Activated T-helper 2 cell treated with anti-CD3 and anti-CD28 coated beads, Interferon-gamma antibody, Interleukin-2, Interleukin-4, amounts not matched to agents 10 μg/mL and 5 μg/mL and 100 μg/mL, durations not matched to agents 14 hours and 24 hours and 36 hours (primary cell): ENCODE measurements at regions not wholly inside any gene's neighbourhood (a gene's known extent, or its start where the extent isn't known, plus 50 kb on each side); places are given as distances from the start of the nearest gene placed in this dataset.
"Not testable (repeated sequence)": the region's sequence is repeated elsewhere in the genome, so short reads cannot be mapped to it uniquely, and the experiment has no call there.

Experiments
- DNase-seq: peaks from one replicate; pipeline ENCODE4 v3.0.0; 2021; ENCODE audit warnings: low spot score
- H3K27ac Mint-ChIP-seq: one replicate; pipeline ENCODE4 v1.8.0; 2021; ENCODE audit warnings: mixed read lengths
- H3K27me3 Mint-ChIP-seq: one replicate; pipeline ENCODE4 v1.8.0; 2021; ENCODE audit warnings: low read depth, mixed read lengths
- H3K36me3 Mint-ChIP-seq: one replicate; pipeline ENCODE4 v1.8.0; 2021; ENCODE audit warnings: low read depth, mixed read lengths
- H3K4me1 Mint-ChIP-seq: one replicate; pipeline ENCODE4 v1.8.0; 2021; ENCODE audit warnings: low read depth, mixed read lengths
- H3K4me3 Mint-ChIP-seq: one replicate; pipeline ENCODE4 v1.8.0; 2021; ENCODE audit warnings: low read depth, mild to moderate bottlenecking, moderate library complexity, mixed read lengths
- H3K9me3 Mint-ChIP-seq: one replicate; pipeline ENCODE4 v1.8.0; 2021; ENCODE audit warnings: mixed read lengths
- intact Hi-C: fragments of 100-400 bp; cut with micrococcal nuclease; formaldehyde crosslinking; loops from one replicate; pipeline ENCODE4 v1.15.1; 2023

DNA sequence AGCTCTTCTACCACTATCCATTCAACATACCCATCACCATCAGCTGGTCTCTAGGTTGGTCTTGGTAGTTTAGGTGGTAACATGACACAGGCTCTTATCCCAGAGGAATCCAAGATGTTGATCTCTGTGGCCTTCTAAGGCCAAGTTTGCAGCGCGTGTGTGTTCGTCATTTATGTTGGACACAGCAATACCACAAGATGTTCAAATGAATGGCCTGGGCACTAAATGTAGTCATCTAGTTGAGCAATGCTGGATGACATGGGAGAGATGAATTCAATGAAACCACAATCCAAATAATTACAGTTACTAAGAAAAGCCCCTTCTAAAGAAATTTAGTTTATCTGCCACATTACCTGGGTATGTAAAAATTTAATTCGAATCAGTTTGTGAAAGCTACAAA lies 292.4 kb downstream of the MRPS30 start:
- no peaks in the 10 kb centered on the region for H3K36me3 Mint-ChIP-seq
- no peaks in the 10 kb centered on the region for H3K4me1 Mint-ChIP-seq

DNA sequence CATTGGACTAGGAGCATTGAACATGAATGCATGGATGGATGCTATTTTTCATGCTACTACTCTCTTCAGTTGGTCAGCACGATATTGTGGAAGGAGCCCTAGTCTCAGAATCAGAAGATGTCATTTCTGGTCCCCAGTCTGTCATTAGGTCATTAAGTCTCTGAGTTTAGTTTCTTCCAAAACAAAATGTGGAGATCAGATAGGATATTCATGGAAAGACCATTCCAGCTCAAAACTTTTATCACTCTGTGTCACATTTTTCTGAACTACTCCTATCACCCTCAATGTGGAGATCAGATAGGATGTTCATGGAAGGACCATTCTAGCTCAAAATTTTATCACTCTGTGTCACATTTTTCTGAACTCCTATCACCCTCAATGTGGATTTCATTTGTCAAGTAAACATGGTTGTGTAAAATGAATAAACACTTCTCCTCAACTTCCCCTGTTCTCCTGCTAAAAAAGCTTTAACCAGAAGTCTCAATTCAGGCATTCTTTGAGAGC lies 296.8 kb downstream of the MRPS30 start:
- no peak overlapping the region for H3K27ac Mint-ChIP-seq
- no peaks in the 10 kb centered on the region for H3K4me1 Mint-ChIP-seq
- H3K4me3 Mint-ChIP-seq: no peak overlapping the region
- peaks cover 38% of the 10 kb centered on the region for H3K9me3 Mint-ChIP-seq
- no peaks in the 10 kb centered on the region for H3K36me3 Mint-ChIP-seq
- intact Hi-C loops: no loop called here
- DNase-seq: no peak
- H3K27me3 Mint-ChIP-seq: no peaks in the 10 kb centered on the region

More for the DNA sequence above, 292.4 kb downstream of the MRPS30 start:
- Mint-ChIP-seq H3K27me3 (no peaks in the 10 kb centered on the region), H3K9me3 (peaks cover 33% of the 10 kb centered on the region), H3K4me3 (no peak overlapping the region), H3K27ac (no peak overlapping the region)
- no peak for DNase-seq
- intact Hi-C loops: no loop called here

DNA sequence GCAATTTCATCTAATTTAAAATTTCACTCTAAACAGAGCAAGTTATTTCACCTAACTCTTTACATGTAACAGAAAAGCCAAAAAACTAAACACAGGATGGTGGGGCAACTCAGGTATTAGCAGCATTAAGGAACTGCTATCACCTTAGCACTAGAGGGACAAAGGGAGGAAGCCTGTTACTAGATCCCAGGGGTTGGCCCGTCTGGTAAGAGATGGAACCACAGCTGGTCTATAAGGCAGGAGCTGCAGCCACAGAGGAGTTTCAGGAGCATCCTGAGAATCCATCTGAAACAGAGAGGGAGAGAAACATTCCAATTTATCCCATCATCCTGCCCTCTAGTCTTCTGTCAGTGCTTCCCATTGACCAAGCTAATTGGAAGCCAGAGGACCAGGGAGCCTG lies 300.3 kb downstream of the MRPS30 start:
- no peak overlapping the region for H3K27ac Mint-ChIP-seq
- no peaks in the 10 kb centered on the region for H3K36me3 Mint-ChIP-seq
- no peaks in the 10 kb centered on the region for H3K27me3 Mint-ChIP-seq
- no peak overlapping the region for H3K4me3 Mint-ChIP-seq
- H3K9me3 Mint-ChIP-seq: peaks cover 35% of the 10 kb centered on the region
- DNase-seq: no peak
- H3K4me1 Mint-ChIP-seq: no peaks in the 10 kb centered on the region
- intact Hi-C loops: no loop called here

DNA sequence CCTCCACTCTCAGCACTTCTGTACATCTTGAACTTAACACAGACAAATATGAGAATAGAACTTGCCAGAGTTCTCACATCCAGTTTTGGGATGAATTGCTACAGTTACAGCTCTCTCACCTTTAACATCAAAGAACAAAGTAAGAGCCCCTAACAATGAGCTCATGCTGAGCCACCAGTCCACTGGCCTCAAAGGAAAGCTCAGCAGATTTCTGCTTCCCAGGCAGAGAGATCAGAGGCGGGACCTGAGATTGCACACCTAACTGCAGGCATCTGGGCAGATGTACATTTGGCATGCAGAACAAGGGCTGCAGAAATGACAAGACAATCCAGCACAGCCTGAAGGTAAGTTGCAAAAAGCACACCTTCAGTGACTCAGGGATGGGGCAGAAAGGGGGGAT lies 300.9 kb downstream of the MRPS30 start:
- peaks cover 37% of the 10 kb centered on the region for H3K9me3 Mint-ChIP-seq
- no peaks in the 10 kb centered on the region for H3K36me3 Mint-ChIP-seq
- DNase-seq: no peak
- intact Hi-C loops: no loop called here
- no peak overlapping the region for H3K27ac Mint-ChIP-seq
- no peaks in the 10 kb centered on the region for H3K27me3 Mint-ChIP-seq
- no peak overlapping the region for H3K4me3 Mint-ChIP-seq
- no peaks in the 10 kb centered on the region for H3K4me1 Mint-ChIP-seq

DNA sequence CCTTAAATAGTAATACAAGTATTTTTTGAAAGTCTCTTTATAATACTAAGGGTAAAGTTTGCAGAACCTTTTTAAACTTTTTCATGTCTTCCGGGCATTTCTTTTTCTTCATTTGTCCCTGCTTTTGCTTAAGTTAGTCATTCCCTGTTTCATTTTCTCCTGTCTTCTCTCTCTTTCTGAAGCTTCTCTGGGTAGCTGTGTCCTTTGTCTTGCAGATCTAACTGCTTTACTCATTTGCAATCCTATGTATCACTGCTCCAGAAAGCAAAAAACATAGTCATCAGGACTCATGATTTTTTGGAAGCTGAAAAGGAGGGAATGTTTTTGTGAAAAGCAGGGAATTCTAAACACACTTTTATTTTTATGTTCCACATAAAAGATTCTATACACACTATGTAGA lies 301.7 kb downstream of the MRPS30 start:
- Mint-ChIP-seq H3K27ac (no peak overlapping the region), H3K4me1 (no peaks in the 10 kb centered on the region), H3K9me3 (peaks cover 33% of the 10 kb centered on the region), H3K36me3 (no peaks in the 10 kb centered on the region), H3K4me3 (no peak overlapping the region), H3K27me3 (no peaks in the 10 kb centered on the region)
- DNase-seq: no peak
- intact Hi-C loops: no loop called here

DNA sequence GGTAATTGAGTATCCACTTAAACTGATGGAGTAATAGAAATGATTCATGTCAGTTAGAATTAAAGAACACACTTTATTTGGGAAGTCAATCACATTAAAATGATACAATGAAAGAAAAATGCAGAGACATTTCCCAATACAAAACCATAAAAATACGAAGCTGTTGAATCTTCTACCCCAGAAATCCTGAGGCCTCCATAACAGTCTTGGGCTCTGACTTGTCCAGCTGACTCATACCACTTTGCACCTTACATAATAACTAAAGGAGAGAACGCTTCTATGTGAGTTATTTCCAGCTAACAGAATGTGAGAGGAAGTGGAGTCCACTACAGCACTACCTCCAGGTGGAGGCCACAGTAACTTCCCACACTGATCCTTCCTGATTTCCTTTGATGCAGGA lies 305.0 kb downstream of the MRPS30 start:
- no peaks in the 10 kb centered on the region for H3K27me3 Mint-ChIP-seq
- no peak for DNase-seq
- H3K27ac Mint-ChIP-seq: no peak overlapping the region
- H3K4me3 Mint-ChIP-seq: no peak overlapping the region
- intact Hi-C loops: no loop called here
- no peaks in the 10 kb centered on the region for H3K4me1 Mint-ChIP-seq
- no peaks in the 10 kb centered on the region for H3K36me3 Mint-ChIP-seq
- H3K9me3 Mint-ChIP-seq: peaks cover 42% of the 10 kb centered on the region

DNA sequence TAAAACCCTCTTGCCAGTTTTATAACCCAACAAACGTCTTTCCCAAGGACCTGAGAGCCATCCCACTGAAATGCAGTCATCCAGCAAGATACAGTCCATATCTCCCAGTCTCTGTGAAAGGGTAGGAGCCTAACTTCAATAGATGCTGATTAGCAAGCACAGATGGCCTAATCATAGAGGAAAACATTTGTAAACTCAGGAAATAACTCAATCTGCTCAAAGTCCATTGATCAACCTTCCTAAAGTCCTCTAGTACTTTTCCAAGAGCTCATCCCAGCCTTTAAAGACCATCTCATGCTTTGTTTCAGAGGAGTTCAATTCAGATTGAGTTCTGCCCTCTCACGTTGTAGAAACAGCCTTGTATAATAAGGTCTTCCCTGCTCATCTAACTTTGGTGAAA lies 324.2 kb downstream of the MRPS30 start:
- DNase-seq: no peak
- intact Hi-C loops: no loop called here
- H3K36me3 Mint-ChIP-seq: no peaks in the 10 kb centered on the region
- no peaks in the 10 kb centered on the region for H3K4me1 Mint-ChIP-seq
- H3K27ac Mint-ChIP-seq: no peak overlapping the region
- H3K27me3 Mint-ChIP-seq: no peaks in the 10 kb centered on the region
- peaks cover 46% of the 10 kb centered on the region for H3K9me3 Mint-ChIP-seq
- no peak overlapping the region for H3K4me3 Mint-ChIP-seq

DNA sequence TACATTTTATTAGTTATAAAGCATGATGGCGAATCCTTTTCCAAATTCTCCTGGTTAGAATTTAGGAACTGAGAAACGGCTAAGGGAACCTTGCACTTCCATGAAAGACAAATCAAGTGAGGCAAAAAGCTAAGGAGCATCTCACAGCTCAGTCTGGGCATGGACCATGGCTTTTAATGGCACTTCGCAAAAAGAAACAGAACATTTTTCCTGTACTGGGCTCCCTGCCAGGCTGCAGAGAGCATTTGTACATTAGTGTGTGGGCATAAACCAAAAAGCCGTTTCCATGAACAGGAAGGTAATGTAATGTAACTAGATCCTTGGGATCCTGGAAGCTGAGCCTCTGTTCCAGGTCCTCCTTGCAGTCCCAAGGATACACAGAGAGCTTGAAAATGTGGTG lies 354.2 kb downstream of the MRPS30 start:
- intact Hi-C loops: no loop called here
- DNase-seq: no peak
- Mint-ChIP-seq H3K36me3 (no peaks in the 10 kb centered on the region), H3K9me3 (peaks cover 34% of the 10 kb centered on the region), H3K4me3 (no peak overlapping the region), H3K4me1 (no peaks in the 10 kb centered on the region), H3K27me3 (no peaks in the 10 kb centered on the region), H3K27ac (no peak overlapping the region)

DNA sequence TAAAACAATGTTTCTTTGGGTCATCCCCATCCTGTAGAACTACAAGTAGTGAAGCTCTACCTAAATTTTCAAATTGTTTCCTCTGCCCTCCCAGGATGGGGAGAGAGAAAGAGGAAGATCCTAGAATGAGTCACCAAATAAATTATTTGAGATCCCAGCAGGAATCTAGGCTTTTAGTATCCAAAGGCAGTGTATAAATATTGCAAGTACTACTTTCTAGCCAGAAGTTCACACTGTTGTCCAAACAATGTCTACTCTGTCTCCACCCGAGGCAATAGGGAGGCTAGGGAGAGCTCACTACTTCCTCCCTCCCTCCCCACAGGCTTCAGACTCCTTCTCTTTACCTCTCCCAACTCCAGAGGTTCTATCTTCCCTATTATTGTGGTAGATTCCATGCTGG lies 362.8 kb downstream of the MRPS30 start:
- Mint-ChIP-seq H3K36me3 (no peaks in the 10 kb centered on the region), H3K9me3 (peaks cover 25% of the 10 kb centered on the region), H3K4me1 (no peaks in the 10 kb centered on the region), H3K27me3 (no peaks in the 10 kb centered on the region), H3K4me3 (no peak overlapping the region), H3K27ac (no peak overlapping the region)
- no peak for DNase-seq
- intact Hi-C loops: no loop called here

DNA sequence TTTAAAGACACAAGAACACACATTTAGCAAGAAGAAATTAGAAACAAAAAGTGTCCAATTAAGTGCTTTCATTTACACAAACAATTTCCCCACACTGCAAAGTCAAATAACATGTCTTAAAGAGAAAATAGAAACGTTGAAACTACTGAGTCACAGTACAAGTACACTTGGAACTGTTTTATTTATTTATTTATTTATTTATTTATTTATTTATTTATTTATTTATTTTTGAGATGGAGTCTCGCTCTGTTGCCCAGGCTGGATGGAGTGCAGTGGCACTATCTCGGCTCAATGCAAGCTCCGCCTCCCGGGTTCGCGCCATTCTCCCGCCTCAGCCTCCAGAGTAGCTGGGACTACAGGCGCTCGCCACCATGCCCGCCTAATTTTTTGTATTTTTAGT lies 363.9 kb downstream of the MRPS30 start:
- peaks cover 20% of the 10 kb centered on the region for H3K9me3 Mint-ChIP-seq

DNA sequence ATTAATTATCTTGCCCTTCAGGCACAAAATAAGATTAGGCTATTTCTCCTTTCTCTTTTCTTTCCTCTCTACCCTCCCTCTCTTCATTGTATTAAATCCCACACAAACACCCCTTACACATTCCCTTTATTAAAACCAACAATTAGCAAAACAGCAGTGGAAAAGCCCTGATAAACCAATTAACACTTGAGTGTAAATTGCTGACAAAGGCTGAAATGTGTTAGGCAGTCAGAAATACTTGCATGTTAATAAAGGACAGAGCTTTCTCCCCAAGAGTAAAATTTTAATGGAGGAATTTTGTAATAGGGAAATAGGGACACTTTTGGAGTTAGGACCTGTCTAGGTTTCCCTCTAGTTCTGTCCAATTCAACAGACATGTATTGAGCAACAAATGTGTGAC lies 370.9 kb downstream of the MRPS30 start:
- H3K4me3 Mint-ChIP-seq: no peak overlapping the region
- no peak for DNase-seq
- H3K36me3 Mint-ChIP-seq: no peaks in the 10 kb centered on the region
- no peaks in the 10 kb centered on the region for H3K27me3 Mint-ChIP-seq
- H3K9me3 Mint-ChIP-seq: peaks cover 46% of the 10 kb centered on the region
- no peak overlapping the region for H3K27ac Mint-ChIP-seq
- intact Hi-C loops: no loop called here
- H3K4me1 Mint-ChIP-seq: no peaks in the 10 kb centered on the region

More for the DNA sequence above, 363.9 kb downstream of the MRPS30 start:
- H3K4me1 Mint-ChIP-seq, intact Hi-C loops, DNase-seq, H3K36me3 Mint-ChIP-seq, H3K27ac Mint-ChIP-seq, H3K27me3 Mint-ChIP-seq, H3K4me3 Mint-ChIP-seq: not testable (repeated sequence)

DNA sequence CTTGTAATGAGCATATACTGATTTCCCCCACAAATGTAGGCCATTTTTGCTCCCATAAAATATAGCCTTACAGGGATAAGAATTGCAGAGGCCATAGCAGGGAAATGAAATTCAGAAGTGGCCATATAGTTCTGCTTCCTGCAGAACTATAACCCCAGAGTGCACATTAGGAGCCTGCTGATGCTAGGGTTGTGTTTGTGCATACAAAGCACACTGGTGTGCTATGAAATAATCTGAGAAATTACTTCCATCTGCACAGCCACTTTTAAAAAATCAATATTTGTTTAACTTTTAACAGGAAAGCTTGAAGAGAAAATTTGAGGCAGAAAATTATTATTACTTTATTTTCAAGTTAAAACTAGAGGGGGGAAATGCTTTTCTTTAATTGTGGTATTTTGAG lies 380.3 kb downstream of the MRPS30 start:
- no peaks in the 10 kb centered on the region for H3K27me3 Mint-ChIP-seq
- H3K27ac Mint-ChIP-seq: no peak overlapping the region
- H3K9me3 Mint-ChIP-seq: peaks cover 27% of the 10 kb centered on the region
- intact Hi-C loops: no loop called here
- no peak overlapping the region for H3K4me3 Mint-ChIP-seq
- H3K4me1 Mint-ChIP-seq: no peaks in the 10 kb centered on the region
- no peaks in the 10 kb centered on the region for H3K36me3 Mint-ChIP-seq
- no peak for DNase-seq

DNA sequence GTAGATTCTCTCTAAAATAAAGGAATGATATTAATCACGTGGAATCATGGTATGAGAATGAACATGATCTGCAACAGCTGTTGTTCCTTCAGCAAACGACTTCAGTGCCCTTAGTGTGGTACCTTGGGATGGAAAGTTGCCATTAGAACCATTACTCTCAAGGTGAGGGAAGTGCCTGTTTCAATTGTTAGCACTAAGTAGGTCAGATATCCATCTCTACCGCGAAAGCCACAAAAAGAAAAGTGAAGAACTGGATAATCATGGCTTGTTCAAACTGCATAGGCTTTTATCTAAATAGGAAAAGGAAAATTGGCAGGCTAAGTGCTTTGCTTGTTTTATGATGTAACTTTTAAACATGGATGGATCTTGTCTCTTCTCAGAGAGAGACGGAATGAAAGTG lies 380.7 kb downstream of the MRPS30 start:
- H3K27ac Mint-ChIP-seq: no peak overlapping the region
- H3K36me3 Mint-ChIP-seq: no peaks in the 10 kb centered on the region
- no peak for DNase-seq
- H3K27me3 Mint-ChIP-seq: no peaks in the 10 kb centered on the region
- peaks cover 24% of the 10 kb centered on the region for H3K9me3 Mint-ChIP-seq
- H3K4me1 Mint-ChIP-seq: no peaks in the 10 kb centered on the region
- no peak overlapping the region for H3K4me3 Mint-ChIP-seq
- intact Hi-C loops: no loop called here

DNA sequence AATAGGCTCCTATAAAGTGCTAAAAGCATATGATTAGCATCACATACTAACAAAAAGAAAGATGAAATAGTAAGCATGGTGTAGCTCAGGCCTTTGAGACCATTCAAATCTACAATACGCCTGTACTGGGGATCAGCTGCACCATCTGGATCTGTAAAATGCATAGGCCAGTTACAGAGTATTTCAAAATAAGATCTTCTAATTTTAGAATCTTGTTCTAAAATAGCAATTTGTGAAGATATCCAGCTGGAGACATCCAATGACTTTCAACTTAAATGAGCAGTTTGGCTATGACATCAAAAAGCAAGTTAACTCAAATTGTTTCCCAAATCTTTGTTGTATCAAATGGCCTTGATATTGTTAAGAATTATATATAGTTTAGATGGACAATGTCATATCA lies 386.3 kb downstream of the MRPS30 start:
- no peak overlapping the region for H3K4me3 Mint-ChIP-seq
- DNase-seq: no peak
- no peaks in the 10 kb centered on the region for H3K27me3 Mint-ChIP-seq
- no peaks in the 10 kb centered on the region for H3K36me3 Mint-ChIP-seq
- peaks cover 44% of the 10 kb centered on the region for H3K9me3 Mint-ChIP-seq
- H3K27ac Mint-ChIP-seq: no peak overlapping the region
- H3K4me1 Mint-ChIP-seq: no peaks in the 10 kb centered on the region
- intact Hi-C loops: no loop called here
